ENCODE measurements at regions not wholly inside any gene's neighbourhood (a gene's known extent, or its start where the extent isn't known, plus 50 kb on each side); places are given as distances from the start of the nearest gene placed in this dataset.
"Not testable (repeated sequence)": the region's sequence is repeated elsewhere in the genome, so short reads cannot be mapped to it uniquely, and the experiment has no call there.

- Histone ChIP-seq H3K27me3 (no peaks in the 10 kb centered on the region), H3K4me3 (no peak overlapping the region), H3K36me3 (no peaks in the 10 kb centered on the region), H3K9me3 (no peaks in the 10 kb centered on the region), H3K27ac (no peak overlapping the region), H3K4me1 (no peaks in the 10 kb centered on the region)
- TF ChIP-seq CTCF (IDR thresholded peaks at IDR 0.05): no peak
- TF ChIP-seq POLR2A (IDR thresholded peaks at IDR 0.05): no peak
- no peak for DNase-seq
- intact Hi-C loops (cut with DNase I; ENCODE audit: low total_unique reads): no loop called here
Measured at GRCh38 chr3:95815828-95816227, 998.6 kb upstream of the EPHA6 start.

GRCh38 chr3:95826419-95826818 lies 988.0 kb upstream of the EPHA6 start:
- Histone ChIP-seq H3K36me3 (no peaks in the 10 kb centered on the region), H3K4me3 (no peak overlapping the region), H3K27ac (no peak overlapping the region), H3K4me1 (no peaks in the 10 kb centered on the region), H3K27me3 (peaks cover 0 to 3% of the 10 kb centered on the region in 2 donors), H3K9me3 (no peaks in the 10 kb centered on the region)
- intact Hi-C loops (cut with DNase I; ENCODE audit: low total_unique reads): no loop called here
- TF ChIP-seq POLR2A (IDR thresholded peaks at IDR 0.05): no peak
- no peak for TF ChIP-seq CTCF (IDR thresholded peaks at IDR 0.05)
- DNase-seq: no peak

- Histone ChIP-seq H3K27ac (no peak overlapping the region), H3K9me3 (no peaks in the 10 kb centered on the region), H3K4me3 (no peak overlapping the region), H3K36me3 (no peaks in the 10 kb centered on the region), H3K27me3 (no peaks in the 10 kb centered on the region), H3K4me1 (no peaks in the 10 kb centered on the region)
- no peak for DNase-seq
- no peak for TF ChIP-seq POLR2A (IDR thresholded peaks at IDR 0.05)
- intact Hi-C loops (cut with DNase I; ENCODE audit: low total_unique reads): no loop called here
Measured at GRCh38 chr3:95832146-95832545, 982.2 kb upstream of the EPHA6 start.

GRCh38 chr3:95860628-95861027 lies 953.8 kb upstream of the EPHA6 start:
- H3K27ac ChIP-seq; intact Hi-C loops (cut with DNase I; ENCODE audit: low total_unique reads); H3K4me1 ChIP-seq; H3K9me3 ChIP-seq; H3K36me3 ChIP-seq; DNase-seq; H3K27me3 ChIP-seq; H3K4me3 ChIP-seq: not testable (repeated sequence)

GRCh38 chr3:95883801-95884200 lies 930.6 kb upstream of the EPHA6 start:
- intact Hi-C loops (cut with DNase I; ENCODE audit: low total_unique reads): no loop called here
- no peak overlapping the region for H3K27ac ChIP-seq
- no peaks in the 10 kb centered on the region for H3K36me3 ChIP-seq

GRCh38 chr3:95886616-95887015 lies 927.8 kb upstream of the EPHA6 start:
- H3K9me3 ChIP-seq: no peaks in the 10 kb centered on the region
- H3K27ac ChIP-seq: no peak overlapping the region
- no peak for DNase-seq
- H3K36me3 ChIP-seq: no peaks in the 10 kb centered on the region
- no peak for TF ChIP-seq POLR2A (IDR thresholded peaks at IDR 0.05)
- TF ChIP-seq CTCF (IDR thresholded peaks at IDR 0.05): no peak
- no peak overlapping the region for H3K4me3 ChIP-seq
- H3K4me1 ChIP-seq: no peaks in the 10 kb centered on the region
- intact Hi-C loops (cut with DNase I; ENCODE audit: low total_unique reads): no loop called here
- H3K27me3 ChIP-seq: no peaks in the 10 kb centered on the region

More at GRCh38 chr3:95883801-95884200, 930.6 kb upstream of the EPHA6 start:
- Histone ChIP-seq H3K27me3 (no peaks in the 10 kb centered on the region), H3K4me3 (no peak overlapping the region), H3K4me1 (no peaks in the 10 kb centered on the region), H3K9me3 (no peaks in the 10 kb centered on the region)
- TF ChIP-seq POLR2A (IDR thresholded peaks at IDR 0.05) (no peak), CTCF (IDR thresholded peaks at IDR 0.05) (no peak)
- DNase-seq: no peak
